ENCODE measurements at regions not wholly inside any gene's neighbourhood (a gene's known extent, or its start where the extent isn't known, plus 50 kb on each side); places are given as distances from the start of the nearest gene placed in this dataset.
"Not testable (repeated sequence)": the region's sequence is repeated elsewhere in the genome, so short reads cannot be mapped to it uniquely, and the experiment has no call there.

DNA sequence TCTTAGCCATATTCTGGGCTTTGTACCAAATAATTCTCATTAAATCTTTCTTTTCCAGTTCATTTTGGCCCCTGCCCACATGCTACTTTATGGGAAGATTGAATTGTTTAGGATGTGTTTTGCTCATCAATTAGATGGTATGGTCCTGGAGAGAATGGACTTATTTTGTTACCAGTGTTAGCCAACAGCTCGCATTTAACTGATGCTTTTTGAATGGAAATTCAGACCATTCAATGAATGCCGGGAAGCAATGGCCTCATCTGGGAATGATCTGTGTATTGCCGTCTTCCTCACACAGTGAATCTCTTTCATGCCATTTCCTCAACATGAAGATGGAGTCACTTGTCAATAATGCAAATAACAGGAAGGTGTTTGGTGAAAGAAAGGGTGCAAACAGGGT is 370.6 kb upstream of the PIK3R1 start:
- no peak overlapping the region for H3K9ac ChIP-seq
- H3K27ac ChIP-seq: no peak overlapping the region
- no peak overlapping the region for H3K4me3 ChIP-seq
- no peak overlapping the region for H3K4me2 ChIP-seq
- no peak for TF ChIP-seq Cebpa-rat (IDR thresholded peaks at IDR 0.05)
- no peaks in the 10 kb centered on the region for H3K4me1 ChIP-seq
- no peaks in the 10 kb centered on the region for H3K9me3 ChIP-seq (replicated peaks in 1 of 11)
- no peaks in the 10 kb centered on the region for H4K20me1 ChIP-seq
- no peaks in the 10 kb centered on the region for H3K36me3 ChIP-seq
- H3K27me3 ChIP-seq: no peaks in the 10 kb centered on the region

- Histone ChIP-seq H3K27ac (no peak overlapping the region), H3K9ac (no peak overlapping the region), H4K20me1 (no peaks in the 10 kb centered on the region), H3K36me3 (no peaks in the 10 kb centered on the region), H3K4me2 (no peak overlapping the region), H3K4me1 (no peaks in the 10 kb centered on the region), H3K4me3 (no peak overlapping the region), H3K27me3 (no peaks in the 10 kb centered on the region), H3K9me3 (replicated peaks in 1 of 11) (no peaks in the 10 kb centered on the region)
- TF ChIP-seq Cebpa-rat (IDR thresholded peaks at IDR 0.05): no peak
These were observed 372.8 kb upstream of the PIK3R1 start for GRCh38 chr5:67842806-67843205.

- H3K4me3 ChIP-seq; H3K27ac ChIP-seq; H3K27me3 ChIP-seq; H3K4me2 ChIP-seq; H3K36me3 ChIP-seq; H3K9me3 ChIP-seq (replicated peaks in 1 of 11); H3K9ac ChIP-seq; H4K20me1 ChIP-seq; H3K4me1 ChIP-seq: not testable (repeated sequence)
These were observed 378.3 kb upstream of the PIK3R1 start for GRCh38 chr5:67837225-67837624.

DNA sequence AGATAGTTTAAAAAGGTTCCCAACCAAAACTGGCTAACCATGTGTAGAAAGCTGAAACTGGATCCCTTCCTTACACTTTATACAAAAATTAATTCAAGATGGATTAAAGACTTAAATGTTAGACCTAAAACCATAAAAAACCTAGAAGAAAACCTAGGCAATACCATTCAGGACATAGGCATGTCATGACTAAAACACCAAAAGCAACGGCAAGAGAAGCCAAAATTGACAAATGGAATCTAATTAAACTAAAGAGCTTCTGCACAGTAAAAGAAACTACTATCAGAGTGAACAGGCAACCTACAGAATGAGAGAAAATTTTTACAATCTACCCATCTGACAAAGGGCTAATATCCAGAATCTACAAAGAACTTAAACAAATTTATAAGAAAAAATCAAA is 379.1 kb upstream of the PIK3R1 start:
- not testable (repeated sequence) for H3K27ac ChIP-seq; H4K20me1 ChIP-seq; H3K4me1 ChIP-seq; H3K9me3 ChIP-seq (replicated peaks in 1 of 11); H3K36me3 ChIP-seq; H3K4me3 ChIP-seq; H3K27me3 ChIP-seq; H3K9ac ChIP-seq; H3K4me2 ChIP-seq

- TF ChIP-seq Cebpa-rat (IDR thresholded peaks at IDR 0.05): no peak
- Histone ChIP-seq H3K27ac (no peak overlapping the region), H4K20me1 (no peaks in the 10 kb centered on the region), H3K4me2 (no peak overlapping the region), H3K36me3 (no peaks in the 10 kb centered on the region), H3K9me3 (replicated peaks in 1 of 11) (no peaks in the 10 kb centered on the region; a peak in 1 of 22 replicates), H3K9ac (no peak overlapping the region), H3K4me1 (no peaks in the 10 kb centered on the region), H3K4me3 (no peak overlapping the region), H3K27me3 (no peaks in the 10 kb centered on the region)
These were observed 384.5 kb upstream of the PIK3R1 start for GRCh38 chr5:67831048-67831447.

GRCh38 chr5:67827541-67827940 is 388.0 kb upstream of the PIK3R1 start:
- Histone ChIP-seq H4K20me1 (no peaks in the 10 kb centered on the region), H3K4me3 (no peak overlapping the region), H3K9ac (no peak overlapping the region), H3K9me3 (replicated peaks in 1 of 11) (no peaks in the 10 kb centered on the region), H3K4me1 (no peaks in the 10 kb centered on the region), H3K4me2 (no peak overlapping the region), H3K36me3 (no peaks in the 10 kb centered on the region), H3K27me3 (no peaks in the 10 kb centered on the region), H3K27ac (no peak overlapping the region)
- no peak for TF ChIP-seq Cebpa-rat (IDR thresholded peaks at IDR 0.05)

- no peak overlapping the region for H3K9ac ChIP-seq
- no peak overlapping the region for H3K4me2 ChIP-seq
- H3K4me3 ChIP-seq: no peak overlapping the region
- H3K4me1 ChIP-seq: no peaks in the 10 kb centered on the region
- no peaks in the 10 kb centered on the region for H3K9me3 ChIP-seq (replicated peaks in 1 of 11)
- H3K27ac ChIP-seq: no peak overlapping the region
- H4K20me1 ChIP-seq: no peaks in the 10 kb centered on the region
- TF ChIP-seq Cebpa-rat (IDR thresholded peaks at IDR 0.05): no peak
- no peaks in the 10 kb centered on the region for H3K36me3 ChIP-seq
- H3K27me3 ChIP-seq: no peaks in the 10 kb centered on the region
These were observed 390.7 kb upstream of the PIK3R1 start for GRCh38 chr5:67824852-67825251.

DNA sequence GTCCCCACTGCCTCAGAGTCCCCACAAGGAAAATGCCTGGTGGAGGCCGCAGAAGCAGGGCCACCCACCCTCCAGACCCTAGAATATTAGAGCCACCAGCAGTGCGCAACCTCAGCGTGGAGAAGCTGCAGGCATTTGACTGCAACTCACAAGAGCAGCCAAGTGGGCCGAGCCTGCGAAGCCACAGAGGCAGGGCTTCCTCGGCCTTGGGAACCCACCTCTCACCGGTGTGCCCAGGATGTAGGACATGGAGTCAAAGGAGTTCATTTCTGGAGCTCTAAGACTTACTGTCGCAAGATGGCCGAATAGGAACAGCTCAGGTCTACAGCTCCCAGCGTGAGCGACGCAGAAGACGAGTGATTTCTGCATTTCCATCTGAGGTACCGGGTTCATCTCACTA is 397.9 kb upstream of the PIK3R1 start:
- H3K27me3 ChIP-seq: no peaks in the 10 kb centered on the region
- H3K4me3 ChIP-seq: no peak overlapping the region
- H3K36me3 ChIP-seq: no peaks in the 10 kb centered on the region
- H3K4me2 ChIP-seq: no peak overlapping the region
- H3K27ac ChIP-seq: no peak overlapping the region
- H3K4me1 ChIP-seq: peaks cover 0 to 20% (median 0%) of the 10 kb centered on the region in 10 experiments; a peak in 5 of 20 replicates
- H3K9me3 ChIP-seq (replicated peaks in 1 of 11): peaks cover 0 to 4% (median 0%) of the 10 kb centered on the region in 11 experiments; a peak in 1 of 22 replicates
- TF ChIP-seq Cebpa-rat (IDR thresholded peaks at IDR 0.05): no peak
- H4K20me1 ChIP-seq: no peaks in the 10 kb centered on the region
- no peak overlapping the region for H3K9ac ChIP-seq

DNA sequence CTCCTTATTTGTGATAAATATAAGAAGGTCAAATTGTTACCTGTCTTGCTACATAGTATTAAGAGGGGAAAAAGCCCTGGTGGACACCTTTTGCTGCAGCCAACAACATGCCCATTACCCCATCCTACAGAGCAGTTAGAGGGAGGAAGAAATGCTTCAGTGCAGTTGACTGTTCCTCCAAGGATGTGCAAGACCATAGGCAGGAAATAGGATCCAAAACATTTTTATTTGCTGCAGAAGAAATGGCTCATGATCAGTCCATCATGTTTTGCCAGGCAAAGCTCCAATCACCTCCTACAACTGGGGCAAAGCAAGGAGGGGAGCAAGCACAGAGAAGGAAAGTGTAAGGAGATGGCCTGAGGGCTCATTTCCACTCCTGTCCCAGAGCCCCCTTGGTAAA is 399.1 kb upstream of the PIK3R1 start:
- no peak for TF ChIP-seq Cebpa-rat (IDR thresholded peaks at IDR 0.05)
- Histone ChIP-seq H3K36me3 (no peaks in the 10 kb centered on the region), H3K9ac (no peak overlapping the region), H4K20me1 (no peaks in the 10 kb centered on the region), H3K4me1 (peaks cover 0 to 20% (median 2%) of the 10 kb centered on the region in 10 experiments; a peak in 6 of 20 replicates), H3K27me3 (no peaks in the 10 kb centered on the region), H3K4me3 (no peak overlapping the region), H3K4me2 (0 out of 22 replicates have a peak overlapping the region, but pooled peaks of 1 of the 11 experiments have one; percentile 41), H3K27ac (no peak overlapping the region), H3K9me3 (replicated peaks in 1 of 11) (peaks cover 0 to 4% (median 0%) of the 10 kb centered on the region in 11 experiments; a peak in 1 of 22 replicates)

GRCh38 chr5:67815455-67816391 is 399.8 kb upstream of the PIK3R1 start:
- peak overlapping the region in 2 of 11 experiments; percentile 41 to 49; a peak in 5 of 22 replicates for H3K4me2 ChIP-seq

More at GRCh38 chr5:67815455-67816391, 399.8 kb upstream of the PIK3R1 start:
- Histone ChIP-seq H3K27ac (peak overlapping the region in 2 of 11 experiments; percentile 4 to 25; a peak in 2 of 22 replicates), H4K20me1 (no peaks in the 10 kb centered on the region), H3K4me3 (no peak overlapping the region), H3K9ac (no peak overlapping the region), H3K4me1 (peaks cover 0 to 20% (median 2%) of the 10 kb centered on the region in 10 experiments; a peak in 7 of 20 replicates), H3K27me3 (no peaks in the 10 kb centered on the region), H3K9me3 (replicated peaks in 1 of 11) (peaks cover 0 to 4% (median 0%) of the 10 kb centered on the region in 11 experiments; a peak in 1 of 22 replicates), H3K36me3 (no peaks in the 10 kb centered on the region)
- TF ChIP-seq Cebpa-rat (IDR thresholded peaks at IDR 0.05): no peak

Data from BLaER1 treated with 17β-estradiol and CSF1 and Interleukin-3, amounts not matched to agents 10 nM and 100 nM (cell line).